Neural cell (in vitro differentiated cells): ENCODE measurements at regions not wholly inside any gene's neighbourhood (a gene's known extent, or its start where the extent isn't known, plus 50 kb on each side); places are given as distances from the start of the nearest gene placed in this dataset.

ENCODE experiments used
- CTCF ChIP-seq: fragments of 450-650 bp; IDR thresholded peaks from 2 replicates; pipeline ENCODE4 v1.5.1; 2014; ENCODE audit warnings: antibody characterized with exemption, mild to moderate bottlenecking, moderate library complexity; ENCODE audit not compliant: poor library complexity, severe bottlenecking
- EP300 ChIP-seq: fragments of 450-650 bp; conservative IDR thresholded peaks from 2 replicates; pipeline ENCODE4 v1.6.1; 2014; ENCODE audit warnings: antibody characterized with exemption, mild to moderate bottlenecking, moderate library complexity; ENCODE audit not compliant: poor library complexity, severe bottlenecking
- EZH2 ChIP-seq: fragments of 200-600, 300-800 bp; shearing (Covaris generic), sonication (generic); IDR thresholded peaks from 2 replicates; pipeline ENCODE4 v1.6.1; 2014; ENCODE audit warnings: antibody characterized with exemption, low read length, borderline replicate concordance, mild to moderate bottlenecking; ENCODE audit not compliant: insufficient read depth, poor library complexity, severe bottlenecking
- POLR2AphosphoS5 ChIP-seq: IDR thresholded peaks from 2 replicates; pipeline ENCODE4 v1.6.1; 2012
- RAD21 ChIP-seq: fragments of 450-650 bp; conservative IDR thresholded peaks from 2 replicates; pipeline ENCODE4 v1.6.1; 2014; ENCODE audit warnings: antibody characterized with exemption, mild to moderate bottlenecking, moderate library complexity
- SMC3 ChIP-seq: fragments of 450-650 bp; conservative IDR thresholded peaks from 2 replicates; pipeline ENCODE4 v1.6.1; 2014; ENCODE audit warnings: antibody characterized with exemption, mild to moderate bottlenecking, moderate library complexity; ENCODE audit not compliant: poor library complexity
- TAF1 ChIP-seq: IDR thresholded peaks from 2 replicates; pipeline ENCODE4 v1.6.1; 2012; ENCODE audit warnings: low read depth
- TF ChIP-seq, protein P1 (sequence below): IDR thresholded peaks from 2 replicates; pipeline ENCODE4 v1.6.1; 2012; ENCODE audit warnings: borderline replicate concordance

DNA sequence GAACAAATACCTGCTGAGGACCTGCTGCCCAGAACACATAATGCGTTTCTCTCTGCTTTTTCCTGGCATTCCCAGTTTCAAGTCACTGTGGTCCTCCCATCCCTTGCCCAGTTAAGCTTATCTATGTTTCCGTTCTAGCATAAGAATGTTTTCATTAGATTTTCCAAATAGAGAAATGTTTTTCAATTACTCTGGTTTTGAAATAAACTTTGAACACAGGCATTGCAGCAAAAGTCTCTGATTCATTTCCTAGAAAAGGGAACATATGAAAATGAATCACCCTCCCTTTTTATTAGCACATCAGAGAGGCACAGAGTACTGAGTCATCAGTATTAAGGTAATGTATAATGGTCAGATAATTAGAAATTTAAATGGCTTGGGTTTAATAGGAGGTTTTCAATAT, 201.1 kb upstream of the TMEM260 start:
- TF ChIP-seq CTCF (no peak), RAD21 (no peak), POLR2AphosphoS5 (no peak), EZH2 (no peak), TAF1 (no peak), SMC3 (no peak), EP300 (no peak)
- TF ChIP-seq, protein P1, sequence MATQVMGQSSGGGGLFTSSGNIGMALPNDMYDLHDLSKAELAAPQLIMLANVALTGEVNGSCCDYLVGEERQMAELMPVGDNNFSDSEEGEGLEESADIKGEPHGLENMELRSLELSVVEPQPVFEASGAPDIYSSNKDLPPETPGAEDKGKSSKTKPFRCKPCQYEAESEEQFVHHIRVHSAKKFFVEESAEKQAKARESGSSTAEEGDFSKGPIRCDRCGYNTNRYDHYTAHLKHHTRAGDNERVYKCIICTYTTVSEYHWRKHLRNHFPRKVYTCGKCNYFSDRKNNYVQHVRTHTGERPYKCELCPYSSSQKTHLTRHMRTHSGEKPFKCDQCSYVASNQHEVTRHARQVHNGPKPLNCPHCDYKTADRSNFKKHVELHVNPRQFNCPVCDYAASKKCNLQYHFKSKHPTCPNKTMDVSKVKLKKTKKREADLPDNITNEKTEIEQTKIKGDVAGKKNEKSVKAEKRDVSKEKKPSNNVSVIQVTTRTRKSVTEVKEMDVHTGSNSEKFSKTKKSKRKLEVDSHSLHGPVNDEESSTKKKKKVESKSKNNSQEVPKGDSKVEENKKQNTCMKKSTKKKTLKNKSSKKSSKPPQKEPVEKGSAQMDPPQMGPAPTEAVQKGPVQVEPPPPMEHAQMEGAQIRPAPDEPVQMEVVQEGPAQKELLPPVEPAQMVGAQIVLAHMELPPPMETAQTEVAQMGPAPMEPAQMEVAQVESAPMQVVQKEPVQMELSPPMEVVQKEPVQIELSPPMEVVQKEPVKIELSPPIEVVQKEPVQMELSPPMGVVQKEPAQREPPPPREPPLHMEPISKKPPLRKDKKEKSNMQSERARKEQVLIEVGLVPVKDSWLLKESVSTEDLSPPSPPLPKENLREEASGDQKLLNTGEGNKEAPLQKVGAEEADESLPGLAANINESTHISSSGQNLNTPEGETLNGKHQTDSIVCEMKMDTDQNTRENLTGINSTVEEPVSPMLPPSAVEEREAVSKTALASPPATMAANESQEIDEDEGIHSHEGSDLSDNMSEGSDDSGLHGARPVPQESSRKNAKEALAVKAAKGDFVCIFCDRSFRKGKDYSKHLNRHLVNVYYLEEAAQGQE, result no peak
